ENCODE measurements at regions not wholly inside any gene's neighbourhood (a gene's known extent, or its start where the extent isn't known, plus 50 kb on each side); places are given as distances from the start of the nearest gene placed in this dataset.

DNA sequence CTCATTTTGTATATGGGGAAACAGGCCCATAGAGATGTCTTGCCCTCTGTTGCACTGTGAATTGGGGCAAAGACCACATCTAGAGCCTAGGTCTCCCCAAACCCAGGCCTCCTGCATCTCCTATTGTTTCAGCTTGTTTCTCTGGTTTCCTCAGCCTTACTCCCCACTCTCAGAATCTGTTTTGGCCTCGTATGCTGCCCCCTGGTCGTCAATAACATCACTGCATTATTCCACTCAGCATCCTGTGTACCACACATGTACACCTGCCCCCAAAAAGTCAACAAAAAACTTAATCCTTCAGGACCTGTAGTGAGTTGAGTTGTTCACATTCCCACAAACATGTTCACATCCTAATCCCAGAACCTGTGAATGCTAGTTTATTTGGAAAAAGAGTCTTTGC lies 184.8 kb downstream of the BRINP2 start:
- Histone ChIP-seq H3K4me1 (ENCODE audit: control insufficient read depth, insufficient read depth, low read length) (no peaks in the 10 kb centered on the region), H3K36me3 (ENCODE audit: control insufficient read depth, insufficient read depth, low read length) (no peaks in the 10 kb centered on the region), H3K27me3 (ENCODE audit: control insufficient read depth, insufficient read depth, low read length) (no peaks in the 10 kb centered on the region), H3K9me3 (ENCODE audit: control insufficient read depth, insufficient read depth, low read depth, low read length) (no peaks in the 10 kb centered on the region), H3K4me3 (ENCODE audit: low read depth in 2 of 2, low read length in 2 of 2) (no peak overlapping the region), H3K27ac (ENCODE audit: low read length) (no peak overlapping the region)
- POLR2A ChIA-PET, result no interaction called here
- TF ChIP-seq POLR2AphosphoS5 (IDR thresholded peaks at IDR 0.05; ENCODE audit: low read depth, low read length) (no peak), TCF7L2 (IDR thresholded peaks at IDR 0.05; ENCODE audit: low read depth, low read length) (no peak), CTCF (IDR thresholded peaks at IDR 0.05) (peak; percentile 37), SIN3A (IDR thresholded peaks at IDR 0.05; ENCODE audit: borderline replicate concordance, insufficient read depth, low read depth, low read length) (no peak), REST (IDR thresholded peaks at IDR 0.05; ENCODE audit: insufficient read depth in 1 of 2, low read depth in 2 of 2, low read length in 1 of 2) (no peak)
- no TSS peak for BruUV-seq (replicated peaks)
- no peak for ATAC-seq
- in situ Hi-C loops (cut with HindIII; ENCODE audit: low pct_unique_long_range_greater_than_20kb, low sequenced_read_pairs) (no loop called here), intact Hi-C loops (cut with micrococcal nuclease; ENCODE audit: unreplicated experiment) (no loop called here)
- DNase-seq (ENCODE audit: low read depth, low spot score), result peak; percentile 2
- CTCF ChIA-PET, result no interaction called here

- DNase-seq (ENCODE audit: low read depth, low spot score), result no peak
These were observed 183.5 kb downstream of the BRINP2 start for GRCh38 chr1:177354247-177354646.

More at GRCh38 chr1:177354247-177354646, 183.5 kb downstream of the BRINP2 start:
- Histone ChIP-seq H3K36me3 (ENCODE audit: control insufficient read depth, insufficient read depth, low read length) (no peaks in the 10 kb centered on the region), H3K4me3 (ENCODE audit: low read depth in 2 of 2, low read length in 2 of 2) (no peak overlapping the region), H3K27ac (ENCODE audit: low read length) (no peak overlapping the region), H3K9me3 (ENCODE audit: control insufficient read depth, insufficient read depth, low read depth, low read length) (no peaks in the 10 kb centered on the region), H3K27me3 (ENCODE audit: control insufficient read depth, insufficient read depth, low read length) (no peaks in the 10 kb centered on the region), H3K4me1 (ENCODE audit: control insufficient read depth, insufficient read depth, low read length) (no peaks in the 10 kb centered on the region)
- BruUV-seq (replicated peaks), result no TSS peak
- TF ChIP-seq POLR2AphosphoS5 (IDR thresholded peaks at IDR 0.05; ENCODE audit: low read depth, low read length), result no peak
- TF ChIP-seq CTCF (IDR thresholded peaks at IDR 0.05), result no peak
- no peak for TF ChIP-seq TCF7L2 (IDR thresholded peaks at IDR 0.05; ENCODE audit: low read depth, low read length)
- TF ChIP-seq SIN3A (IDR thresholded peaks at IDR 0.05; ENCODE audit: borderline replicate concordance, insufficient read depth, low read depth, low read length), result no peak
- no peak for TF ChIP-seq REST (IDR thresholded peaks at IDR 0.05; ENCODE audit: insufficient read depth in 1 of 2, low read depth in 2 of 2, low read length in 1 of 2)
- no peak for ATAC-seq
- in situ Hi-C loops (cut with HindIII; ENCODE audit: low pct_unique_long_range_greater_than_20kb, low sequenced_read_pairs), result no loop called here
- ChIA-PET CTCF (interaction anchor here (0.6 kb wide), 1 partner anchor 1031 kb away, joined by 4 read pairs; no protein-coding TSS in a partner anchor), POLR2A (no interaction called here)
- intact Hi-C loops (cut with micrococcal nuclease; ENCODE audit: unreplicated experiment), result no loop called here

Data from Panc1 (cell line).